HepG2 (cell line): ENCODE measurements at regions not wholly inside any gene's neighbourhood (a gene's known extent, or its start where the extent isn't known, plus 50 kb on each side); places are given as distances from the start of the nearest gene placed in this dataset.
"Not testable (repeated sequence)": the region's sequence is repeated elsewhere in the genome, so short reads cannot be mapped to it uniquely, and the experiment has no call there.

Experiments
- ATF6 ChIP-seq: sonication (generic); formaldehyde crosslinking; conservative IDR thresholded peaks from 2 replicates; pipeline ENCODE4 v1.4.0; 2020; ENCODE audit warnings: missing genetic modification reagents
- CTCF ChIP-seq: sonication (generic); formaldehyde crosslinking; IDR thresholded peaks from 2 replicates; pipeline ENCODE4 v1.5.0; 2020; ENCODE audit warnings: mild to moderate bottlenecking, missing genetic modification reagents, moderate library complexity
- DDIT3 ChIP-seq: sonication (generic); formaldehyde crosslinking; IDR thresholded peaks from 2 replicates; pipeline ENCODE4 v1.4.0; 2020; ENCODE audit warnings: mild to moderate bottlenecking, missing genetic modification reagents
- IRF1 ChIP-seq: sonication (generic); formaldehyde crosslinking; IDR thresholded peaks from 2 replicates; pipeline ENCODE4 v1.4.0; 2020; ENCODE audit warnings: low read depth, mild to moderate bottlenecking, missing genetic modification reagents
- PREB ChIP-seq: sonication (generic); formaldehyde crosslinking; IDR thresholded peaks from 2 replicates; pipeline ENCODE4 v1.4.0; 2020; ENCODE audit warnings: missing genetic modification reagents
- RAD51 ChIP-seq: fragments of 450-650 bp; IDR thresholded peaks from 2 replicates; pipeline ENCODE4 v1.6.1; 2016; ENCODE audit warnings: borderline replicate concordance
- STAG1 ChIP-seq: sonication (generic); formaldehyde crosslinking; IDR thresholded peaks from 2 replicates; pipeline ENCODE4 v1.4.0; 2020; ENCODE audit warnings: missing genetic modification reagents
- TCF7 ChIP-seq: sonication (generic); IDR thresholded peaks from 2 replicates; pipeline ENCODE4 v1.6.1; 2016; ENCODE audit warnings: antibody characterized with exemption, low read depth
- TCF7L2 ChIP-seq: IDR thresholded peaks from 2 replicates; pipeline ENCODE4 v1.6.1; 2011; ENCODE audit warnings: mild to moderate bottlenecking, low read depth, low read length, moderate library complexity
- TRIM24 ChIP-seq: sonication (generic); formaldehyde crosslinking; IDR thresholded peaks from 2 replicates; pipeline ENCODE4 v1.8.0; 2022; ENCODE audit warnings: mild to moderate bottlenecking, missing genetic modification reagents
- ZNF143 ChIP-seq: sonication (generic); formaldehyde crosslinking; IDR thresholded peaks from 2 replicates; pipeline ENCODE4 v1.4.0; 2020; ENCODE audit warnings: missing genetic modification reagents
- ZNF274 ChIP-seq: sonication (generic); formaldehyde crosslinking; IDR thresholded peaks from 2 replicates; pipeline ENCODE4 v1.5.1; 2020; ENCODE audit warnings: mild to moderate bottlenecking, missing genetic modification reagents
- ZNF841 ChIP-seq: sonication (generic); formaldehyde crosslinking; IDR thresholded peaks from 2 replicates; pipeline ENCODE4 v1.8.1; 2023; ENCODE audit warnings: missing genetic modification reagents, borderline replicate concordance

GRCh38 chr4:54828361-54828760, 170.6 kb downstream of the KIT start:
- TF ChIP-seq TCF7L2; PREB; STAG1 (CRISPR knock-in tag); TRIM24 (CRISPR knock-in tag); ATF6 (CRISPR knock-in tag); RAD51; CTCF (CRISPR knock-in tag); DDIT3 (CRISPR knock-in tag); ZNF841 (CRISPR knock-in tag); ZNF274 (CRISPR knock-in tag); IRF1; TCF7; ZNF143: not testable (repeated sequence)
